GM18868 (cell line): ENCODE measurements at regions not wholly inside any gene's neighbourhood (a gene's known extent, or its start where the extent isn't known, plus 50 kb on each side); places are given as distances from the start of the nearest gene placed in this dataset.

Experiments
- ATAC-seq: cut with Tn5 transposase; IDR thresholded peaks from one replicate; pipeline ENCODE4 v1.9.1; 2021; ENCODE audit warnings: mild to moderate bottlenecking, moderate library complexity; ENCODE audit not compliant: unreplicated experiment

DNA sequence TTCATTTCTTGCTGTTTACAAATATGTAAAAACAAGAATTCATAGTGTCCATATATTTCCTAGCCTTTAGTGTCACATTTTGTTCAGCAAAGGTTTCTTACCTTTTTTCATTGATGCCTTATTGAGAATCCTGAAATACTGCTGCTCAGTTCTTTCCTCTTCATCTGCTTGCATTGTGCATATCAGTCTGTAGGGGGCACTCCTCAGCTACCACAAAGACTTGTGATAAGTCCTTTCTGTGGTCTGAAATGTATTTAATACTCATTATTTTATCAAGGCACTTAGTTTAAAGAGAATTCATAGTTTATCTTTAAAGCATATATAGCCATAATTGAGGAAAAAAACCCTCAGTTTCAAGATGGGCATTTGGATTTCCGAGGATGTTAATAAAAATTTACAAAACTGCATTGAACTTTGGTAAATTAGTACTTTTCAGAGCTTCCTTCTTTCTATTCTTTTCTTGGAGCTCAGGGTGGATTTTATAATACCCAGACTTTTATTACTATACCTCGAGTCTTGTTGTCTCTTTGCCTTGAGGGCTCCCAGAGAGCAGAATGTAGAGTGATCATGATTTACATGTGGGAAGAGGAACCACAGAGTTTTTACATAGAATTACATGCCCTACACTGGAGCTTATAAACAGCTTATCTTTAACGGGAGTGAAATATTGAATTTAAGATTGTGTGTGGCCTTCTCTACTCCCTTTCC lies 570.1 kb downstream of the PLCL1 start:
- ATAC-seq, result no peak

DNA sequence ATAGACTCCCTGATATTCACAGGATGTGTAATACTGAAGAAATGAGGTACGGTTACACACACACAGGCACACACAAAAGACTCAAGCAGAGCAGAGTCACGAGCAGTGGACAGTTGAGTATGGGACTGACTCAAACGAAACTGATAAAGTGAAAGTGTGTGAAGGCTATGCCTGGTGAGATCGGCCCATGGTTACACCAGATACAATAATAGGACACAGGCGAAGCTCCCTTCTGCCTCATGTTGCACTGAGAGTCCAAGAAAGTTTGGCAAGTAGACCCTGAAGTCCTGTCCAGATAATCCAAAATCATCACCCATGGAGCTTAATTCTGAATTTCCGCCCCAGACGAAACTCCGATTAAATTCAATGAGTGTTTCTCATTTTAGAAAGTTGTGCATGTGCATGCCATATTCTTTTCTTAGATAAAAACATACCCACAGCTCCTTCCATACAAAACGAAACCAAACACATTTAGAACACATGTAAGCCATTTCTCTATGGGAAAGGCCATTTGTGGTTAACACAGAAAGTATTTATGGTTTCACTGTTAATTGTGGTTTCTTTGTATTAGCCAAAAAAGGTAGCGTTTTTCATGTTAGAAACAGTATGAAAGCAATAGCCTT lies 567.6 kb downstream of the PLCL1 start:
- ATAC-seq, result peak; percentile 96

DNA sequence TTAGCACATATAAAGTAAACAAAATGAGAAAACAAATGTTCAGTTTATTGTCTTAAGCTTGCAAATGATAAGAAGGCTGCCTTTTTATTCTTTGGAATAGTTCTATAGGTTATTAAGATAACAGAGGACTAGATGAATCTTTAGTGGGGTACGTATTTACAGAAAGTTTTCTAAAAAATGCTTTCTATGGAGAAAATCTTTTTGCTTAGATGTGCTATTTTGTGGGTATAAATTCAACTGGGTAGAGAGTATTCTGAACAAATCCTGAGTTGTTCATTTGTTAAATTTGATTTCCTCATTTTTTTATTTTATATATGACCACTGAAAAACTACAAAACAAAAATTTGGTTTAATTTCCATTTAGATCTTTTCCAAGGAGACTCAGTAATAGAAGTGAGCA lies 566.9 kb downstream of the PLCL1 start:
- no peak for ATAC-seq

DNA sequence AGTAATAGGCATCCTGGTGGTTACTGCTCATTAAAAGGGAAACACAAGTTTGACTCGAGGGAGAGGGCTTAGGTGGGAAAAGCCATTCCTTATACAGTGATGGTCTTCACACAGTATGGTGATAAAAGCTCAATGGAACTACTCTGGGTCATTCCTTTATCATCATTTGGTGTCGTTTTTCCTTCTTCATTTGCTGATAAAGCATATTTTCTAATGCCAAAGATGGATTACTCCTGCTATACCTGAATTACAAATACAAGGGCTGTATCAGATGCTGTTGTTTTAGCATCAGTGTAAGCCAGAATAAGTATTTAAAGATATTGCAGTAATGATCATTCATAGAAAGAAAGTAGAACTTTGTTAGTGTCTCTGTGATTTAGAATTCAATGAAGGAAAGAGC lies 563.7 kb downstream of the PLCL1 start:
- ATAC-seq, result no peak

DNA sequence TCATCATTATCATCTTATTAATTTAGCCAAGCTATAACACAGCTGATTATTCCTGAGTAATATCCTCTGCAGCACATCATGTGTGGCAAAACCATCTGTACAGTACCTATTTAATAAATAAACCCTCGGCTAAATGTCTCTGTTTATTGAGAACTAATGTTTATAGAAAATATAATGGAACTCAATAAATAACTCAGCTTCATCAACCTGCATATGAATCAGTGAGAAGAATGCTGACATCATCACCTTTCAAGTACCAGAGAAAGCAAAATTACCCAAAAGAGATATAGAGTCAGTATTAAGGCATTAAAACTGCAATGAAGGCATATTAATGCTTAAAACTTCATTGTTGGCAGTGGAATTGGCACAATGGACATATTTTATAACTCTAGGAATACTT lies 558.3 kb downstream of the PLCL1 start:
- ATAC-seq, result no peak

DNA sequence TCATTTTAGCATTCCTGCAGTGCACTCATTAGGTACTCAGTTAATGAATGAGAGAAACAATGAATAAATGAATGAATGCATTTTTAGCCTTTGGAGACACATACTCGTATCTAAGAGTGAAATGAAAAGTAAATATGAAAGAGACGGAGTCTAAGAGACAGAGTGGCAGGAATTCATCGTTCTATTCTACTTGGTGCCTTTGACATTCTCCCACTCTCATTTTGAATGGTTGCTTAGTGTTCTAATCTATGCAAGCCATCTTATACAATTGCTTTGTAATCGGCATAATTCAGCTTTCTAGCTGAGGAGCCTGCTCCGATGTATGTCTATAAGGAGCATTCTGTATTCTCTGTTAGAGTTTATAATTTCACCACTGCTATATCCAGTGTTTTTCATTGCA lies 554.9 kb downstream of the PLCL1 start:
- ATAC-seq, result no peak

DNA sequence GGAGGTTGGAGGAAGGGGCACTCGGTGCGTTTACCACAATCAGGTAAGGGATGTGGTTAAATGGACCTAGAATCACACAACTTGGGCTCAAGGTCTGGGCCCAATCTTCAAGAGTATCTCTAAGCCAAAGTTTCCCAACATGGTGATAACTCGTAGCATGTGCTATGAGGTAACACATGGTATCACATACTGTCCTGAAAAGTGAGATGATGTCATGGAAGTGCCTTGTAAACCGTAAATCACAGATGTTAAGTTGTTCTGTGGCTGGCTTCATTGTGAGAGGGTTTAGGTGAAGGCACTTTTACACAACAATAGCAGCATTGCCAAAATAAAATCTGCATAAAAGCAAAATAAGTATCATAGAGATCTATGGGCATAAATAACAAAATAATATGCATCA lies 551.8 kb downstream of the PLCL1 start:
- no peak for ATAC-seq

DNA sequence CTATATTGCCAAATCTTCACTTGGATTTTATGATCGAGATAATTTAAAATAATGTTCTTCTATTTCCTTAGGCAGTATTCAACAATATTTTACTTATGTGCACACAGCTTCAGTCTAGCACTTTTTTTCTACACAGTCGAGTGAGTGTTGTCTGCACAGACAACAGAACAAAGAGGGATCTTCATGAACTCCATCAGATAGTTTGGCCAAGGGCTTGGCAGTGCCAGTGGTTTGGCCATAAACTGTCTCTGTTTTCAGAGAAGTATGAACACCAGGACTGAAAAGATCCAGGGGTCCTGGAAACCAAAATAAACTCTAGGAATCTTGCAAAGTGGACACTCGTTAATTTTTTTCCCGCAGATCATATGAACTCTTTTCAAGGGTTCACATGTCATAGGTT lies 547.3 kb downstream of the PLCL1 start:
- ATAC-seq, result no peak

DNA sequence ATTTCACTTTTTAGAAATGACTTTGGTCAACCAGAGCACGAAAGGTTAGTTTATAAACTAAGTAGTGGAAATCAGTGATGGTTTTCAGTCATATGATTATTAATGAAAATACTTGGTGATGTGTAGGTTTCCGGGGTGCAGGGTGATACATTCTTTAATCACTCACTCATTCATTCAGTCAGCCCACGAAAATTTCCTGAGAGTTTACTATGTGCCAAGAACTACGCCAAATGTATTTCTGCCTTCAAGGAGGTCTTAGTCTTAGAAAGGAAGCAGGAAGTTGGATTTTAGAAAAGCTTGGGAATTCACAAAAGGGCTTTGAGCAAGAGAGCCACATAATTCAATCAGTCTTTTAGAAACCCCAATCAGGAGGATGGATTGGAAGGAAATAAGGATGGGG lies 543.6 kb downstream of the PLCL1 start:
- no peak for ATAC-seq

DNA sequence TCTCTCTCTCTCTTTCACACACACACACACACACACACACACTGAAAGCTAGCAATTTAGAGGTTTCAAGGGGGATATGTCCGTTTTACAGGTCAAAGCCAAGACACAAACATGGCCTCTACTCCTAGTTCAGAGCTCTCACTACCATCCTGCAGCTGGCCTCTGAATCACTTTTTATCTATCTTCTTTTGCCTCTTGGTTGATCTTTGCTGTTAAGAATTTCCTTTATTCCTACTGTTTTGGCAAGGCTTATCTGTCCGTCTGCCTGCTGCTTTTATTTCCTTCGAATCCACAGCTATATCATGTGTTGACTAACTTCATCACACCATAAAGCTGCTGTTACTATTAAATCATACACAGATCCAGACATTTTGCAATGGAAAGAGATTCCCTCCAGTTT lies 543.0 kb downstream of the PLCL1 start:
- ATAC-seq, result no peak

DNA sequence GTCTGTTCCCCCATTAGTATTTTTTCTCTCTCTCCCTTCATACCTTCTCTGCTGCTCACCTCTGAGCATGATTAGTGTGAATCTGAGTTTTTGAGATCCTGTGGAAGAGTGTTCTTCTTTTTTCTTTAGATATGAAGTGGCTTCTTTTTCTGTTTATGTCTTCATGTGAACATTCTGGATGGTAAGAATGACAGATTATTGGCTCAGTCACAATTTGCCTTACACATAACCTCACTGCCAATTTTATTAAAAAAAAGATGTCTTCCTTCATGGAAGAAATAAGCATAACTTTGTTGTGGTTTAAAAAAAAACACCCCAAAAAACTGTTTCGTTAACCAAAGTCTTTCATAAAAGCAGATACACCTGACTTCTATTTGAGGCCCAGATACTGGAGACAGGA lies 539.1 kb downstream of the PLCL1 start:
- ATAC-seq, result no peak

DNA sequence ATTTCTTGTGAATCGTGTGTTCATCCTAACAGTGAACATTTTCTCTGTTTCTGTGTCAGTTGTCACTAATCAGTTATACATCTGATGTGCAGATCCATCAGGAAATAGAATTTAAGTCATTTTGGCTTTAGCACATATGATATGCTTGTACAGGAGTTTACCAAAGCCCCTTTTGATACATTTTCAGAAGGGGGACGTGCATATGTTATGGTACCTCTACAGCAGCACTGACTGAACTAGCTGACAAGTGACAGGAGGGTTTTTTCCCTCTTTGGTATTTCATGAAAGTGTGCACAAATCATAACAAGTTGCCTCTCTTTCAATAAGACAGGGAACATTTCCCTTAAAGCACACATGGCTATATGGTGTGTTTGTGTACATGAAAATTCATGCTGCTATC lies 536.5 kb downstream of the PLCL1 start:
- ATAC-seq, result no peak

DNA sequence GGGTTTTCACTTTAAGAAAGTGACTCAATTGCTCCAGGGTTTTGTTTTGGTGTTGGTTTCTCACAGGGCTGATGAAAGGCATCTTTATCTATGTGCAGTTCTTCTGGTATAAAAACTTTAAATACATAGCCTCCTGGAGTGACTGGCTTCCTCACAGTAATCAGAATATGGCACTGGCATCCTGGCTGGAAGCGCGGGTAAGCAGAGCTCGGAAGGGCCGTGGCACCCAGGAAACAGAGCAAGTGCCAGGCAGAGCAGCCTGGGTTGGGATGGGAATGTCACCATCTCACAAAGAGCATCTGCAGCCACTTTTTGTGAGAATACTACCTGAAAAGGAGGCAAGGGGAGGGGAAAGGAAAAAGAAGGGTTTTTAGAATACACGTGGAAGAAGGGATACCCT lies 534.7 kb downstream of the PLCL1 start:
- no peak for ATAC-seq

DNA sequence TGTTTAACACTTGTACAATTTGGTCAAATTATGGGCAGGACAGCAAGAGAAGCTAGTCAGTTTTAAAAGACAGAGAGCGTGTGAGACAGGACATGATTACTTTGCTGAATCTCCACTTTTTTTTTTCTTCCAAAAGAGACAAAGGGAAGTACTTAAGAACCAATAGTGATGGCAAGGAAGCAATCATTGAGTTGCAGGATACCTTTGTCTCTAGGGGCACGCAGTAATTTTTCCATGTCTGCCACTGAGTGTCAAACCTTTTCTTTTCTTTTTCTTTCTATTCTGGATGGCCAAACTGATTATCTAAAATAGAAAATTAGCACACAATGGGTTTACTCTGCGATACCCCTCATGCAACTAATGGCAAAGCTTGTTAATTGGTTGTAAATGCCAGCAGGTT lies 533.0 kb downstream of the PLCL1 start:
- no peak for ATAC-seq

DNA sequence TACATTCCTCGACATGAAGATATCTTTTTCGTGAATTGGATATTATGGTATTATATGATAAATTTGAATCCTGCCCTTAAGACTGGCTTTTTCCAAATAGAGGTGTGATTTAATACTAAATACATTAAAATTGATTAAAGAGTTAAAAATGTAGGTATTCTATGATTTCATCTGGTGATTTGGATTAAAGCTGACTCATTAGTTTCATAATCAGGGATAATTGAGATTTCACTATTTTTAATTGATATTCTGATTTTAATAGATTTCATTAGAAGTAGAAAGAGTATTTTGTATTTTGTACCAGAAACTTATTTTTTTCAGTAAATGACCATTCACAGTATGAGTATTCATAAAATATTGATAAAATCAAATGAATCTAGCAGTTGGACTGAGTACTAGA lies 524.1 kb downstream of the PLCL1 start:
- ATAC-seq, result no peak

DNA sequence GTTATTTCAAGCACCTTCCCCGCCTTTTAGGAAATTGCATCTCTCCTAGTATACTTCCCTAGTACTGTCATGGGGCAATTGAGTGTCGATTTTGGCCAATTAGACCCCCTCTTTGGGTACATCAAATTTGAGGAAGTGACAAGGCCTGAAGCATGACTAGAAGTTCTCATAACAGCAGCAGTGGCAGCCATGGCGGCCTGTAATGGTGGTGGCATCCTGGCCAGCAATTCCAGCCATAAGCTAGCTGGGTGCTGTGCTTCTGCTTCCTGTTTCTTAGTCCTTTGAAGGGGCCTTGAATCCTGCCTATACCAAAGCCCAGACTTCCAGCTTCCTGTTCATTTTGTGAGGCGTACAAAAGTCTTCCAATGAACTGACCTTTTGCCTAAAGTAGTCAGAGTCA lies 523.1 kb downstream of the PLCL1 start:
- no peak for ATAC-seq

DNA sequence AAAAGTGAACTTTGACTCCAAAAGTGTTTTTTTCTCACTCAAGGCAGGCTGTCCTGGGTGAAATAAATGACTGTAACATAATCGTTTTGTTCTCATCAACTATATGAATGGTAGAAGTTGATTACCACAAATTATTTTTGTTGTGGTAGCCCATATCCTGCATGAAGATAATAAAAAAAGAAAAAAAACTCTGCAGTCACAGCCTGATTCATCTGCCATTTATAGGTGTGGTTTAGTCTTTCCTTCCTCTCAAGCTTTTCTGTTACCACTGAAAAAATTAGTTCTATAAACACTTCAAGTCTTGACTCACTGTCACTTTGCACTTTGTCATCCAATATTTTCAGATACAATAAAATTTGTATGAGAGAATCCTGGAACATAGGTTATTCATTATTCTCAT lies 522.0 kb downstream of the PLCL1 start:
- peak; percentile 68 for ATAC-seq

DNA sequence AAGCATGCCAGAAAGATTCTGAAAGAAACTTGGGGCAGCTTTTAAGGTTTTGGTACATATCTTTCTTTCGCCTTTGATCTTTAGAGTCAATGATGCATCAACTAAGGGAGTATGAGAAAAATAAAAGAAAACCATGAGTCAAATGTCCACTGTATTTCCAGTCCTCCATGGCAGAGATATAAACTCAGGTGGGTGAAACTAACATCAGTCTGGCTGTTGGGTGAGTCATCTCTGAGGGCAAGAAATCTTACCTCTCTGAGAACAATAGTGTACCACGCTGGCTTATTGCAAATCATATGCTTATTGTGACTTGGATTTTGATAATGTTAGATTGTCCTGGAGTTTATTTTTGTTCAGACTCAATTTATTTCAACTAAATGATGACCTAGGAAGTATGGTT lies 521.0 kb downstream of the PLCL1 start:
- ATAC-seq, result peak; percentile 54

DNA sequence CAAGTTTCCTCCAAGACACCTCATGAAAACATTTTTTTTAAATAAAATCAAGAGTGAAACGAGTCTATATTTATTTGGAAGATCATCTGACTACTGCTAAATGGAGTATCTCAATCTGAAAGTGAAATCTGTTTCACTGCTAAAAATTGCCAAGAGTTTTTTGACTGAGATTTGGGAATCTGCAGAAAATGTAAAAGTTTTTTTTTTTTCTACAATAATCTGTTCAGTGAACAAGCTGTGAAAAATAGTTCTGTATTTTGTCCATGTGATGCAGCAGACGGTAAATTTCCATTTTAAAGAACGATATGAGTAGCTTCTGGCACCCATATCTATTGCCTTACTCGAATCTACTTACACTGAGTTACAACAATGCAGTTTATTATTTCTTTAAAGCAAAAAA lies 519.7 kb downstream of the PLCL1 start:
- ATAC-seq, result no peak

DNA sequence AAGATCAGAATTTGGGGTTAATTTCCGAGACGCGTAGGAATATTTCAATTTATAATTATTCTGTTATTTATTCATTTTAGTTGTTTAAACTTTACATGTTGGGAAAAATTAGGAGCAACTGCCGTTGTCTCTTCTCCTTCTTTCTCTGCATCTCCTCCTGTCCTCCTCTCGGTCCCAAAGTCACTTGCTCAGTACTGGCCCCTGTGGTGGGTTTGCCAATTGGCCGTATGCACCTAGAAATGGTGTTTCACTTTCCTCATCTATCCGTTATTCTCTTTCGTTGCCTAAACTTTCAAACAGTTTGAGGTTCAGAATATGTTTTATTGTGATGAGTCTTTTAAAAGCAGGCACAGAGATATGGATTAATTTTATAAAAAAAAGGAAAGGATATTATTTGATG lies 517.9 kb downstream of the PLCL1 start:
- ATAC-seq, result no peak

DNA sequence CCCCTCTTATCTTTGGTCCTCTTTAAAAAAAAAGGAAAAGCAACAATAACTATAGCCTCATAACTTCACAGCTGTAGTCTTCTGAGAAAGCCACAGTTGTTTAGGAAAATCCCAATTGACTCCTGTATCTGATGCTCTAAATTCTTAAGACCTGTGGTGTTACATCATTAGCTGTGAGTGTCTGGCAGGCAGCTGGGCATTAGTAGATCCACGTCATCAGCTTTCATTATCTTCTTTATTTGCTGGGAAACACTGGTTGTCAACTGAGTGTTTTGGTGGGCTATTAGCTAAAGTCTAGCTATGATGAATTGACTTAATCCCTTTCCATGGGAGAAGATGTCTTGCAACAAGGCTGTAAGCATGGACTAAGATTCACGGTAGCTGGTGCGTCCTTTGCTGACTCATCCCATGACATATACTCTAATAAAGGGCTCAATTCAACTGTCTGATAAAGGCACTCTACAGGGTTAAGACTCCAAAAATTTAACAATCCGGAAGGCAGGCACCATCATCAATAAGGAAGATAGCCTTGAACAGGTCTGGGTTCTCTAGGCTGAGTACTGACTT lies 517.2 kb downstream of the PLCL1 start:
- no peak for ATAC-seq

DNA sequence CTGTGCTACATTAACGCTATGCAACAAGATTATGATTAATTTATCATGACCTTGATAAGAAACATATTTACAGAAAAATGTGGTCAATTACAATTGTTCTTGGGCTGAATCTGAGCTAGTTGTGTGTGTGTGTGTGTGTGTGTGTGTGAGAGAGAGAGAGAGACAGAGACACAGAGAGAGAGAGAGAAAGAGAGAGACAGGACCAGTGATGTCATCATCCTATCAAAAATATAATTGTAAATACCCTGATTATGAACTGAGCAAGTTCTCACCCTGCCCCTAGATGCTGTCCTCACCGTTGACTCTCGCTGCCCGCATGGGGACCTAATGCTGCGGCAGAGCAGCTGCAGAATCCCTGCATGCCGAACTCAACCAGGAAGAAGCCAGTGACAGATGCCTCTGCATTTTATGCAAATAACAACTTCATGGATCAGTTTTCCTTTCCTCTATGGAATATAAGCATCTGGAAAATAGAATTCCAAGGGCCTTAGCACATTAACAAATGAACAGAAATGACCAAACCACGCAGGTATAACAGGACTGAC lies 512.5 kb downstream of the PLCL1 start:
- ATAC-seq, result no peak
